IMR-90 (cell line): ENCODE measurements at regions not wholly inside any gene's neighbourhood (a gene's known extent, or its start where the extent isn't known, plus 50 kb on each side); places are given as distances from the start of the nearest gene placed in this dataset.

ENCODE experiments used
- POLR2A ChIP-seq: IDR thresholded peaks from 2 replicates; pipeline ENCODE4 v1.6.1; 2012; ENCODE audit warnings: mild to moderate bottlenecking, low read depth, low read length
- RAD21 ChIP-seq: IDR thresholded peaks from 2 replicates; pipeline ENCODE4 v1.6.1; 2012; ENCODE audit warnings: low read length, improper control_type of control experiment
- TF ChIP-seq, protein P1 (sequence below): conservative IDR thresholded peaks from 2 replicates; pipeline ENCODE4 v1.5.1; 2012; ENCODE audit warnings: mild to moderate bottlenecking, low read depth, low read length, improper control_type of control experiment
- TF ChIP-seq, protein P2 (sequence below): fragments of 150-350 bp; IDR thresholded peaks from 2 replicates; pipeline ENCODE4 v1.6.1; 2016; ENCODE audit warnings: low read depth, mild to moderate bottlenecking, low read length, moderate library complexity, borderline replicate concordance

DNA sequence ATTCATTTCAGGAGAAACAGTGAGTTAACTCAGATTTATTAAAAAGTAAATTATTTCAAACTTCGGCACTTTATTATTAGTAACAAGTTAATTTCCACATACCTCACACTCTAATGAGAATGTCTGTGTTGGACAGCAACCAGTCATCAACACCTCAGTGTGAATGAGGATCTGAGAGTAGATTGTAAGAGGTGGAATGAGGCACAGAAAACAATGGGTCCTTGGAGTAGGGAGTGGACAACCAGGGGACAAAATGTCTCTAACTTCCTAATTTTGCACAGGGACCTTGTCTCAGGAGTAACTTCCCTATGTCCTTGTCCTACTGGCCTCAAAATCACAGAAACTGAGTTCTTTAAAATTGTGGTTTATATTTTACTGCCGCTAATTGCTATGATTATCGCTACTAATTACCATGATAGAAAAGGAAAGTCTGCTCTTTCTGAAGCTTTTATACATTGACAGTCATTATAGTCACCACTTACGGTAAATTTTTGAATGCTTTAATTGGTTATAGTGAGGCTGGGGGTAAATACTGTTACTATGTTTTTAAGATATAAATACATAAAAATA is 82.2 kb upstream of the LRPPRC start:
- TF ChIP-seq POLR2A = no peak
- TF ChIP-seq, protein P1, sequence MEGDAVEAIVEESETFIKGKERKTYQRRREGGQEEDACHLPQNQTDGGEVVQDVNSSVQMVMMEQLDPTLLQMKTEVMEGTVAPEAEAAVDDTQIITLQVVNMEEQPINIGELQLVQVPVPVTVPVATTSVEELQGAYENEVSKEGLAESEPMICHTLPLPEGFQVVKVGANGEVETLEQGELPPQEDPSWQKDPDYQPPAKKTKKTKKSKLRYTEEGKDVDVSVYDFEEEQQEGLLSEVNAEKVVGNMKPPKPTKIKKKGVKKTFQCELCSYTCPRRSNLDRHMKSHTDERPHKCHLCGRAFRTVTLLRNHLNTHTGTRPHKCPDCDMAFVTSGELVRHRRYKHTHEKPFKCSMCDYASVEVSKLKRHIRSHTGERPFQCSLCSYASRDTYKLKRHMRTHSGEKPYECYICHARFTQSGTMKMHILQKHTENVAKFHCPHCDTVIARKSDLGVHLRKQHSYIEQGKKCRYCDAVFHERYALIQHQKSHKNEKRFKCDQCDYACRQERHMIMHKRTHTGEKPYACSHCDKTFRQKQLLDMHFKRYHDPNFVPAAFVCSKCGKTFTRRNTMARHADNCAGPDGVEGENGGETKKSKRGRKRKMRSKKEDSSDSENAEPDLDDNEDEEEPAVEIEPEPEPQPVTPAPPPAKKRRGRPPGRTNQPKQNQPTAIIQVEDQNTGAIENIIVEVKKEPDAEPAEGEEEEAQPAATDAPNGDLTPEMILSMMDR = no peak
- TF ChIP-seq RAD21 = no peak
- TF ChIP-seq, protein P2, sequence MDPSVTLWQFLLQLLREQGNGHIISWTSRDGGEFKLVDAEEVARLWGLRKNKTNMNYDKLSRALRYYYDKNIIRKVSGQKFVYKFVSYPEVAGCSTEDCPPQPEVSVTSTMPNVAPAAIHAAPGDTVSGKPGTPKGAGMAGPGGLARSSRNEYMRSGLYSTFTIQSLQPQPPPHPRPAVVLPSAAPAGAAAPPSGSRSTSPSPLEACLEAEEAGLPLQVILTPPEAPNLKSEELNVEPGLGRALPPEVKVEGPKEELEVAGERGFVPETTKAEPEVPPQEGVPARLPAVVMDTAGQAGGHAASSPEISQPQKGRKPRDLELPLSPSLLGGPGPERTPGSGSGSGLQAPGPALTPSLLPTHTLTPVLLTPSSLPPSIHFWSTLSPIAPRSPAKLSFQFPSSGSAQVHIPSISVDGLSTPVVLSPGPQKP = no peak
